HG03097 (cell line): ENCODE measurements at regions not wholly inside any gene's neighbourhood (a gene's known extent, or its start where the extent isn't known, plus 50 kb on each side); places are given as distances from the start of the nearest gene placed in this dataset.
A peak's percentile ranks its signal among the peaks of the same experiment; 100 is the strongest.

Source experiments
- ATAC-seq: cut with Tn5 transposase; IDR thresholded peaks from one replicate; pipeline ENCODE4 v1.9.1; 2021; ENCODE audit not compliant: unreplicated experiment, low FRiP score

DNA sequence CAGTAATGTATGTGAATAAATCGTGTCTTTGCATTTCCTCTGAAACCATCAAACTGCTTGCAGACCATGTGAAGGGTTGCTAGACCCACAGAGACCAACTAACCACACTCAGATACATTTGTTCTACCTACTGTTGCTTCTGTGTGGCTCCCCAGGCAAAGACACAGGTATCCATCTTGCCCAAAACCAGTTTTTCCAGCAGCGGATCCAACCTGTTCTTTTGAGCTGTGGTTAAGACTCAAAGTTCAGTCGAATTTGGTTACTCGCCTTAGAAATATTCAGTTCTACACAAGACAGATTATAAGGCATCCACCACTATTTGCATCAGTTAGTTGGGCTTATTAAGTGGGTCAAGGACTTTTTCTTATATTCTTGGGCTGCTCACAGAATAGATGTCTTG lies 276.2 kb upstream of the EPHA4 start:
- ATAC-seq: no peak

DNA sequence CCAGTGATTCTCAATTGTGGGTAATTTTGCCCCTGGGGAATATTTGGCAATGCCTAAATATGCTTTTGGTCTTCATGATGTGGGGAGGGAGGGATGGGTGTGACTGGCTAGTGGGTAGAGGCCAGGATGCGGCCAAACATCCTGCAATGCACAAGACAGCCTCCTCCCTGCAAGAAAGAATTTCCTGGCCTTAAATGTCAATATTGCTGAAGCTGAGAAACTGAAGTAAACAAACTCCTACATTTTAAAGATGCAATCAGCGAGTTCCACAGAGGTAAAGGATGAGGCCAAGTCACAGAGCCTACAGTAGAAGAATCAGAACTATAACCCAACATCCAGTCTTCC lies 272.9 kb upstream of the EPHA4 start:
- ATAC-seq: no peak

DNA sequence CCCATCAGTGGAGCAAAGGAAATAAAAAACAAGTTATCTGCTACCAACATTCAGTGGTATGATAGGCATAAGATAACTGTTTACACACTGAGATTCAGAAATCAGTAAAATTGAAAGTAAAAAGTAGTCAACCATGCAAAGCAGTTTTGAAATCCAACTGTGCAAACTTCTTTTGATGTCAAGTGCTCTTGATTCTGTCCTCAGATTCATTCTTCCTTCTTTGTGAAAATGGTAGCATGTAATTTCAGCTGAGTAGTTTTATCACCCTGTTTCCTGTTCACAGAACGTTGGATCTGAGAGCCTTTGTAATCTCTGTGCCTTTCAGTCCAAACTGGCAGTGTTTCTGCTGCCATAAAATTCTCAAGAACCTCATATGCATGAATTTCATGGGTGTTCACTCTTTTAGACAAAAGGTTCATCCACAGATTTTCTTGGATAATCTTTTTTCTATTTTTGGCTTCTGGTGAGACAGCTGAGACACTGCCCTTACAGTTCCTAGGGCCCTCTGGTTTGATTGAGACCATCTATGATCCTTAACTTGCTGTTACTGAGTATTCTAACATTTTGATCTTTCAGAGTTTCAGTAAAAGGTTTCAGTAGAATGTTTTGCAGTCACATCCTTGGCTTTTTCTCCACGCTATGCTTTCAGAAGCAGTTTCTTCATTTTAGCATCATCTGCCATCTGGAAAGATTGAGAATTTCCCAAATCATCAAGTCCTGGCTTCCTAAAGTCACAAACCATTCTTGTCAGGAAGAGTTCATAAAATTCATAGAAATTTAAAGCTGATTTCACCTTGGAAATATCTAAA lies 272.3 kb upstream of the EPHA4 start:
- peak; percentile 90 for ATAC-seq

- ATAC-seq: no peak
These were observed 264.0 kb upstream of the EPHA4 start for GRCh38 chr2:221836095-221836494.

- ATAC-seq: no peak
These were observed 261.9 kb upstream of the EPHA4 start for GRCh38 chr2:221833966-221834365.

GRCh38 chr2:221831051-221831450 lies 258.9 kb upstream of the EPHA4 start:
- ATAC-seq: no peak

GRCh38 chr2:221822416-221822815 lies 250.3 kb upstream of the EPHA4 start:
- ATAC-seq: no peak

- ATAC-seq: no peak
These were observed 246.7 kb upstream of the EPHA4 start for GRCh38 chr2:221818616-221819320.

- ATAC-seq: no peak
These were observed 245.8 kb upstream of the EPHA4 start for GRCh38 chr2:221817878-221818277.

- no peak for ATAC-seq
These were observed 244.9 kb upstream of the EPHA4 start for GRCh38 chr2:221817052-221817451.

GRCh38 chr2:221816566-221816965 lies 244.5 kb upstream of the EPHA4 start:
- no peak for ATAC-seq

GRCh38 chr2:221810650-221811049 lies 238.5 kb upstream of the EPHA4 start:
- ATAC-seq: no peak

GRCh38 chr2:221810245-221810644 lies 238.1 kb upstream of the EPHA4 start:
- no peak for ATAC-seq

DNA sequence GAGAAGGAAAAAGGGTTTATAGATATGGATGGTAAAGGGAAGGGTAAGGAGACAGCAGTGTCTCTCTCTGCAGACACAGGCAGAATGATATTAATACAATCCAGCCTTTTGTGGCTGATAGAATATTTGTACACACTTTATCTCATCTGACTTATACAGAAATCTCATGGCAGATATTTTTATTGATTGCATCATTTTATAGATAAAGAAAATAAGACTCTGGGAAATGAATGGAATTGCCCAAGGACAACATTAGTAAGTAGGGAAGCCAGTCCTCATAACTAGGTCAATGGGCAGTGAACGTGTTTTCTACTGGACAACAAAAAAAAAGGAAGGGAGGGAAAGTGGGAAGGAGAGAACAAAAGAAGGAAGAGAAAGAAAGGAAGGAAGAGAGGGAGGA lies 236.4 kb upstream of the EPHA4 start:
- ATAC-seq: no peak

- no peak for ATAC-seq
These were observed 235.6 kb upstream of the EPHA4 start for GRCh38 chr2:221807706-221808105.

DNA sequence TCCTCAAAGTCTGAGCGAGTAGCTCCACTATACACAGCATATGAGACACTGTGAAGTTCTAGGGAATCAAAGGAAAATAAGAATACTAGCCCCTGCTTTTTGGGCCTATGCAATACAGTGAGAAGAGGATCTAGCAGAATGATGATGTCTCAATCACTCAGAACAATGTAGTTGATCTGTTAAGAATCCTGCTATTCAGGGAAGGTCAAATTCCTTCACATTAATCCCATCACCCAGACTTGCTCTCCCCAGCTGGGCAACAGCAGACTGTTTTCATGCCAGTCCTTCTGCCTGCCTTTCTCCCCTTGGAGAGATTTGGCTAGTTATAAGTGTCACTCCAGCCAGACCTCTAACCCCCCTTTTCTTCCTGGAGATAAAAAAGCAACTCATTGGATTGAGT lies 230.0 kb upstream of the EPHA4 start:
- ATAC-seq: no peak

- no peak for ATAC-seq
These were observed 220.9 kb upstream of the EPHA4 start for GRCh38 chr2:221792971-221793521.

GRCh38 chr2:221791844-221792243 lies 219.7 kb upstream of the EPHA4 start:
- ATAC-seq: no peak

DNA sequence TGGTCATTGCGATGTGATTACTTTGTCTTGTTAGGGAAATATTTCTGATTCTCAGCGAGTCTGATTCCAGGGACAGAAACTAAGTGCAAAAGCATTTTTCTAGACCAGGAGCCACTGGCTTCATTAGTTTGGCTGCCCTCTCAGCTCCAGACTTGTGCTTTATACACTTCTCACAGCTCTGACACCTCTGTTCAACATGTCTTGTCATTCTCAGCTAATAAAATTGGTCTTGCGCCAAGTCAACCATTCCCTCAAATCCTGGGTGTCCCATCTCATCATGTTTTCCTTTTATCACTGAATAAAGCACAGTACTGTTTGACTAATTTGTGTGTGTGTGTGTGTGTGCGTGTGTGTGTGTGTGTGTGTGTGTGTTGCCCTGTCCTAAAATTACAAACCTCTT lies 215.5 kb upstream of the EPHA4 start:
- no peak for ATAC-seq

DNA sequence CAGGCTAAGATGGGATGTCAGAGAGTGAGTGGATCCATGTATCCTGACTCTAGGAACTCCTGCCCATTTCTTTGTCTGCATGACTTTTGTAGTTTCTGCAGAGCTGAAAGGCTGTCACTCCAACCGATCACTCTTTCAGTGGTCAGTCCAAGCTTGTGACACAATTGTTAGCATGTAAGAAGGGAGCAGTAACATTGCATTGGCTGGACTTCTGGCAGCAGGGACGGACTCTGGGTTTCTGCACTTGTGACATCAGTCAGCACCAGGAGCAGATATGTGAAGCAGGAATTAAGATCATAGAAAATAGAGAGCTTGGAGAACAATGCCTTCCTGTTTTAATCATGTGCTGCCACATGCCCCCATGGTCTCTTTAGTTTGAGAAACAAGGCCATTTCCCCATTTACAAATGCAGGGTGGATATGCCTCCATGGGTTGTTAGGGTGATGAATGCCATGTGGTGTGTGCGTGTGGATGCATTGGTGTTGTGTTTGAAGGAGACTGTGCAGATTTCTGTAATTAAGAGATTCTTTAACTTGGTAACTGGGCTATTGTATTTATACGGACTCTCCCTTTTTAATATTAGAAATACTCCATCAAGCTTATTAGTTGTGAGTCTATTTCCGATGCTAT lies 214.3 kb upstream of the EPHA4 start:
- ATAC-seq: no peak

- ATAC-seq: no peak
These were observed 208.2 kb upstream of the EPHA4 start for GRCh38 chr2:221780281-221780688.
